Stimulated activated CD8-positive, alpha-beta memory T cell treated with anti-CD3 and anti-CD28 coated beads, Interleukin-15, amount 100 ng/mL, for 48 hours (primary cell): ENCODE measurements at regions not wholly inside any gene's neighbourhood (a gene's known extent, or its start where the extent isn't known, plus 50 kb on each side); places are given as distances from the start of the nearest gene placed in this dataset.

Experiments
- DNase-seq, 2 donors: peaks; one replicate each; pipeline ENCODE4 v3.0.0-alpha.2; 2020; ENCODE audit warnings: low read depth in 2 of 2

- DNase-seq: no peak
These were observed 269.7 kb downstream of the FLRT2 start for GRCh38 chr14:85799668-85800067.

- DNase-seq: no peak
These were observed 268.9 kb downstream of the FLRT2 start for GRCh38 chr14:85798856-85799255.

GRCh38 chr14:85793533-85793932 is 263.6 kb downstream of the FLRT2 start:
- no peak for DNase-seq

- DNase-seq: no peak
These were observed 259.6 kb downstream of the FLRT2 start for GRCh38 chr14:85789506-85789905.

- DNase-seq: no peak
These were observed 258.7 kb downstream of the FLRT2 start for GRCh38 chr14:85788470-85789233.

GRCh38 chr14:85766295-85766694 is 236.4 kb downstream of the FLRT2 start:
- DNase-seq: no peak

- no peak for DNase-seq
These were observed 234.9 kb downstream of the FLRT2 start for GRCh38 chr14:85764822-85765221.

- DNase-seq: no peak
These were observed 232.6 kb downstream of the FLRT2 start for GRCh38 chr14:85762526-85762925.

- no peak for DNase-seq
These were observed 222.2 kb downstream of the FLRT2 start for GRCh38 chr14:85752175-85752574.

- DNase-seq: no peak
These were observed 214.6 kb downstream of the FLRT2 start for GRCh38 chr14:85744573-85744972.

- no peak for DNase-seq
These were observed 202.1 kb downstream of the FLRT2 start for GRCh38 chr14:85732031-85732430.

- no peak for DNase-seq
These were observed 201.2 kb downstream of the FLRT2 start for GRCh38 chr14:85731186-85731585.

GRCh38 chr14:85728476-85729065 is 198.6 kb downstream of the FLRT2 start:
- DNase-seq: no peak

- DNase-seq: no peak
These were observed 184.1 kb downstream of the FLRT2 start for GRCh38 chr14:85714069-85714468.

- no peak for DNase-seq
These were observed 181.7 kb downstream of the FLRT2 start for GRCh38 chr14:85711620-85712019.
